Thyroid gland (tissue), 4 donors: ENCODE measurements at regions not wholly inside any gene's neighbourhood (a gene's known extent, or its start where the extent isn't known, plus 50 kb on each side); places are given as distances from the start of the nearest gene placed in this dataset.

Experiments used
- DNase-seq, 2 donors: peaks; one replicate each; pipeline ENCODE4 v3.0.0-alpha.2; 2019
- H3K27ac ChIP-seq, 3 donors: fragments of 200-600 bp; sonication (generic); 1 replicate in 2 of 3; 2 replicates in 1 of 3; pipeline ENCODE4 v1.5.1; 2016 to 2019; ENCODE audit warnings: mild to moderate bottlenecking in 1 of 3, moderate library complexity in 1 of 3
- H3K27me3 ChIP-seq: fragments of 200-600 bp; sonication (generic); one replicate; pipeline ENCODE4 v1.5.1; 2019
- H3K36me3 ChIP-seq, 2 donors: fragments of 200-600 bp; sonication (generic); one replicate each; pipeline ENCODE4 v1.5.1; 2016 to 2019
- H3K4me1 ChIP-seq, 2 donors: fragments of 200-600 bp; sonication (generic); one replicate each; pipeline ENCODE4 v1.5.1; 2017 to 2019
- H3K4me3 ChIP-seq, 3 donors: fragments of 200-600 bp; sonication (generic); replicated peaks in 1 of 3; 1 replicate in 2 of 3; 2 replicates in 1 of 3; pipeline ENCODE4 v1.5.1; 2016; ENCODE audit warnings: mild to moderate bottlenecking in 1 of 3
- H3K9me3 ChIP-seq: fragments of 200-600 bp; sonication (generic); one replicate; pipeline ENCODE4 v1.5.1; 2017
- POLR2A ChIP-seq, 2 donors: fragments of 450-650 bp; IDR thresholded peaks; one replicate each; pipeline ENCODE4 v1.6.1; 2017; ENCODE audit warnings: antibody characterized with exemption in 2 of 2, mild to moderate bottlenecking in 2 of 2, moderate library complexity in 1 of 2
- WGBS, 2 donors: methylation state at CpG; one replicate each; pipeline ENCODE4 v1.1.5; 2017; 5-methylcytosine and 5-hydroxymethylcytosine counted together
- intact Hi-C: fragments of 100-400 bp; cut with DNase I; formaldehyde crosslinking; loops from one replicate; pipeline ENCODE4 v1.15.1; 2023
- TF ChIP-seq, protein P1 (sequence below), 6 experiments: fragments of 200-600 bp in 3 of 6; fragments of 450-650 bp in 3 of 6; sonication (generic) in 3 of 6; IDR thresholded peaks; one replicate each; pipeline ENCODE4 v1.5.1; 2016 to 2019; ENCODE audit warnings: antibody characterized with exemption in 6 of 6, mild to moderate bottlenecking in 2 of 6, inconsistent platforms in 1 of 6, moderate library complexity in 1 of 6

GRCh38 chr2:172329416-172329773 lies 98.0 kb upstream of the ITGA6 start:
- 80 to 83% methylated on average over 2 of the region's 2 CpGs for WGBS, 2 donors
- TF ChIP-seq, protein P1, sequence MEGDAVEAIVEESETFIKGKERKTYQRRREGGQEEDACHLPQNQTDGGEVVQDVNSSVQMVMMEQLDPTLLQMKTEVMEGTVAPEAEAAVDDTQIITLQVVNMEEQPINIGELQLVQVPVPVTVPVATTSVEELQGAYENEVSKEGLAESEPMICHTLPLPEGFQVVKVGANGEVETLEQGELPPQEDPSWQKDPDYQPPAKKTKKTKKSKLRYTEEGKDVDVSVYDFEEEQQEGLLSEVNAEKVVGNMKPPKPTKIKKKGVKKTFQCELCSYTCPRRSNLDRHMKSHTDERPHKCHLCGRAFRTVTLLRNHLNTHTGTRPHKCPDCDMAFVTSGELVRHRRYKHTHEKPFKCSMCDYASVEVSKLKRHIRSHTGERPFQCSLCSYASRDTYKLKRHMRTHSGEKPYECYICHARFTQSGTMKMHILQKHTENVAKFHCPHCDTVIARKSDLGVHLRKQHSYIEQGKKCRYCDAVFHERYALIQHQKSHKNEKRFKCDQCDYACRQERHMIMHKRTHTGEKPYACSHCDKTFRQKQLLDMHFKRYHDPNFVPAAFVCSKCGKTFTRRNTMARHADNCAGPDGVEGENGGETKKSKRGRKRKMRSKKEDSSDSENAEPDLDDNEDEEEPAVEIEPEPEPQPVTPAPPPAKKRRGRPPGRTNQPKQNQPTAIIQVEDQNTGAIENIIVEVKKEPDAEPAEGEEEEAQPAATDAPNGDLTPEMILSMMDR (IDR thresholded peaks at IDR 0.05) = no peak
- no peak for TF ChIP-seq POLR2A (IDR thresholded peaks at IDR 0.05)
- Histone ChIP-seq H3K4me1 (peaks cover 0 to 13% of the 10 kb centered on the region in 2 donors), H3K27me3 (no peaks in the 10 kb centered on the region), H3K9me3 (no peaks in the 10 kb centered on the region), H3K27ac (peak overlapping the region in 1 of 3 donors; percentile 8), H3K36me3 (no peaks in the 10 kb centered on the region), H3K4me3 (no peak overlapping the region)
- no peak for DNase-seq
- intact Hi-C loops = no loop called here

DNA sequence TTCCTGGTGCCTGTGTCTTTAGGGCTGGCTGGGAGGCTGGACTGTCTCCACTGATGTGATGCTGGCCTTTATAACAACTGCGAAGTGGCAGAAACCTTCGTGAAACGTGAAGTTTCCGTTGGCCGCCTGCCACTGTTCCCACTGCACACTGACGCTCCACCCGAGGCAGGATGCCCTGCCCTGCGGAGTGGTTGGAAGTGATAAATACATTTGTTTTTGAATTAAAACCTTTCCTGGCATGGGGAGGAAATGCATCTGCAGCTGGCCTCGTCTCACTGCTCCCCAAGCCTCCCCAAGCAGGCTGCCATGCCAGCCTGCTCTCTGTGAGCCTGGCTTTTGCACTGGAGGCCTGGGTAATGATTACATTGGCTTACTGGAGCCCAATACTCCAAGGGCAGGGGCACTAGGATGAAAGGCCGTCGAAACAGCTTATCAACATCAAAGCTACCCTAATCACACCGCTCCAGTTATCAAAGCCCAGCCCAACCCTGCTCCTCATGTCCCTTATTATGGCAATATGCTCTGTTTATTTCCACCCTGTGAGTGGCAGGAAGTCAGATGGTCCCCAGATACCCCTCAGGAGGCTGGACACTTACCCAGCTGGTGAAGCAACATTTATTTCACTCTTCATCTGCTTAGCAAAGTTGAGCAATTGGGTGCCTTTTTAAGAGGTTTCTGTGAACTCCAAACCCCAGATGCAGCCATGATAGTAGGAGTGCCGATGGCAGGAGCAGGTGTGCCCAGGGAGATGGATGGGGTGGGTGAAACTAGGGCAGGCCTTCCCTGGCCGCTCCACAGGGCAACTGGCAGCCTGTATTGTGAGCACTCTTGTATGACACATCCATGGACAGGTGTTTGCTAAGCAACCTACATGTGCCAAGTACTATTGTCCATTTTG lies 97.4 kb upstream of the ITGA6 start:
- Histone ChIP-seq H3K36me3 (no peaks in the 10 kb centered on the region), H3K27me3 (no peaks in the 10 kb centered on the region), H3K4me3 (no peak overlapping the region), H3K9me3 (no peaks in the 10 kb centered on the region), H3K27ac (peak overlapping the region; percentile 26 to 50 (median 32)), H3K4me1 (peaks cover 0 to 13% of the 10 kb centered on the region in 2 donors)
- WGBS, 2 donors = 78 to 83% methylated on average over 14 of the region's 14 CpGs
- TF ChIP-seq, protein P1 (IDR thresholded peaks at IDR 0.05) = no peak
- no peak for TF ChIP-seq POLR2A (IDR thresholded peaks at IDR 0.05)
- intact Hi-C loops = no loop called here
- peak; percentile 23 to 45 for DNase-seq

GRCh38 chr2:172332507-172332906 lies 94.9 kb upstream of the ITGA6 start:
- intact Hi-C loops = no loop called here
- no peak for TF ChIP-seq POLR2A (IDR thresholded peaks at IDR 0.05)
- TF ChIP-seq, protein P1 (IDR thresholded peaks at IDR 0.05) = no peak
- H3K4me3 ChIP-seq = no peak overlapping the region
- H3K36me3 ChIP-seq = no peaks in the 10 kb centered on the region
- H3K27ac ChIP-seq = no peak overlapping the region
- H3K4me1 ChIP-seq = peaks cover 0 to 8% of the 10 kb centered on the region in 2 donors
- WGBS, 2 donors = 93 to 95% methylated on average over 8 of the region's 8 CpGs
- no peaks in the 10 kb centered on the region for H3K27me3 ChIP-seq
- H3K9me3 ChIP-seq = no peaks in the 10 kb centered on the region
- DNase-seq = no peak

GRCh38 chr2:172333235-172333977 lies 94.0 kb upstream of the ITGA6 start:
- no peak for TF ChIP-seq POLR2A (IDR thresholded peaks at IDR 0.05)
- TF ChIP-seq, protein P1 (IDR thresholded peaks at IDR 0.05) = no peak
- H3K4me1 ChIP-seq = peaks cover 0 to 8% of the 10 kb centered on the region in 2 donors
- no peaks in the 10 kb centered on the region for H3K27me3 ChIP-seq
- no peak overlapping the region for H3K27ac ChIP-seq
- no peaks in the 10 kb centered on the region for H3K36me3 ChIP-seq
- H3K9me3 ChIP-seq = no peaks in the 10 kb centered on the region
- intact Hi-C loops = no loop called here
- WGBS, 2 donors = 48 to 65% methylated on average over 5 of the region's 5 CpGs
- DNase-seq = peak in 1 of 2 donors; percentile 19
- no peak overlapping the region for H3K4me3 ChIP-seq

- H3K4me1 ChIP-seq = peaks cover 0 to 8% of the 10 kb centered on the region in 2 donors
- no peak overlapping the region for H3K27ac ChIP-seq
- 88 to 90% methylated on average over 1 of the region's 1 CpG for WGBS, 2 donors
- intact Hi-C loops = no loop called here
- no peaks in the 10 kb centered on the region for H3K27me3 ChIP-seq
- TF ChIP-seq POLR2A (IDR thresholded peaks at IDR 0.05) = no peak
- TF ChIP-seq, protein P1 (IDR thresholded peaks at IDR 0.05) = no peak
- no peak overlapping the region for H3K4me3 ChIP-seq
- no peaks in the 10 kb centered on the region for H3K36me3 ChIP-seq
- no peak for DNase-seq
- H3K9me3 ChIP-seq = no peaks in the 10 kb centered on the region
Measured at GRCh38 chr2:172333978-172334330, 93.4 kb upstream of the ITGA6 start.
